IMR-90 (cell line): ENCODE measurements at regions not wholly inside any gene's neighbourhood (a gene's known extent, or its start where the extent isn't known, plus 50 kb on each side); places are given as distances from the start of the nearest gene placed in this dataset.

Experiments
- ATAC-seq: fragments of 200-7000 bp; cut with Tn5 transposase; 2 replicates; pipeline ENCODE4 v1.9.1; 2020; ENCODE audit warnings: low read depth, mild to moderate bottlenecking, moderate library complexity
- BruUV-seq: library from RNA; stranded (reverse); fragments of 400-500 nt; replicated peaks from 2 replicates; lab custom pipeline; 2021; lab: Mats Ljungman, UMichigan
- CTCF ChIA-PET: fragments of 300-600 bp; formaldehyde crosslinking; extraction: SDS; loops from one replicate; lab custom pipeline; 2021; ENCODE audit warnings: antibody characterized with exemption; lab: Yijun Ruan, JAX
- POLR2A ChIA-PET: fragments of 300-600 bp; sonication (Branson Sonifier 250); formaldehyde crosslinking; loops from one replicate; lab custom pipeline; 2022; ENCODE audit warnings: antibody characterized with exemption; ENCODE audit not compliant: unreplicated experiment; lab: Charles Lee
- DNase-seq: peaks from one replicate; pipeline ENCODE4 v3.0.0; 2013
- H2AFZ ChIP-seq: replicated peaks from 2 replicates; pipeline ENCODE3; 2013; ENCODE audit warnings: low read length, mild to moderate bottlenecking; ENCODE audit not compliant: poor library complexity
- H2AK5ac ChIP-seq: 2 replicates; pipeline ENCODE4 v1.6.1; 2013; ENCODE audit warnings: low read depth, low read length, inconsistent platforms
- H2AK9ac ChIP-seq: replicated peaks from 2 replicates; pipeline ENCODE3; 2013; ENCODE audit warnings: mild to moderate bottlenecking, low read depth, low read length, moderate library complexity; ENCODE audit not compliant: poor library complexity
- H2BK120ac ChIP-seq: 2 replicates; pipeline ENCODE4 v1.6.1; 2013; ENCODE audit warnings: low read depth, low read length, inconsistent platforms
- H2BK15ac ChIP-seq: 3 replicates; pipeline ENCODE4 v1.6.1; 2013; ENCODE audit warnings: low read depth, low read length, inconsistent platforms
- H2BK20ac ChIP-seq: 2 replicates; pipeline ENCODE4 v1.6.1; 2013; ENCODE audit warnings: low read depth, mild to moderate bottlenecking, inconsistent platforms, low read length, moderate library complexity
- H2BK5ac ChIP-seq: 2 replicates; pipeline ENCODE4 v1.6.1; 2013; ENCODE audit warnings: mild to moderate bottlenecking, low read depth, low read length, inconsistent platforms; ENCODE audit not compliant: poor library complexity, severe bottlenecking
- H3K14ac ChIP-seq: replicated peaks from 2 replicates; pipeline ENCODE4 v1.6.1; 2013; ENCODE audit warnings: low read depth, low read length, inconsistent platforms
- H3K18ac ChIP-seq: 2 replicates; pipeline ENCODE4 v1.6.1; 2013; ENCODE audit warnings: low read depth, low read length, control low read depth
- H3K23ac ChIP-seq: 2 replicates; pipeline ENCODE4 v1.6.1; 2013; ENCODE audit warnings: low read depth, low read length, inconsistent platforms
- H3K27ac ChIP-seq: 2 replicates; pipeline ENCODE4 v1.5.1; 2013; ENCODE audit warnings: mild to moderate bottlenecking, control low read depth, low read length; ENCODE audit not compliant: insufficient read depth
- H3K27me3 ChIP-seq: 2 replicates; pipeline ENCODE4 v1.6.1; 2013; ENCODE audit warnings: low read length; ENCODE audit not compliant: control insufficient read depth, insufficient read depth
- H3K36me3 ChIP-seq: 2 replicates; pipeline ENCODE4 v1.6.1; 2013; ENCODE audit warnings: low read length, mixed read lengths; ENCODE audit not compliant: control insufficient read depth, insufficient read depth
- H3K4ac ChIP-seq: 2 replicates; pipeline ENCODE4 v1.6.1; 2013; ENCODE audit warnings: low read depth, low read length, inconsistent platforms
- H3K4me1 ChIP-seq: 2 replicates; pipeline ENCODE4 v1.6.1; 2013; ENCODE audit warnings: low read length, mixed read lengths; ENCODE audit not compliant: control insufficient read depth, insufficient read depth
- H3K4me2 ChIP-seq: 2 replicates; pipeline ENCODE4 v1.6.1; 2013; ENCODE audit warnings: low read depth, mild to moderate bottlenecking, control low read depth, low read length, moderate library complexity
- H3K4me3 ChIP-seq: 2 replicates; pipeline ENCODE4 v1.5.1; 2013; ENCODE audit warnings: low read depth, mild to moderate bottlenecking, control low read depth, low read length, moderate library complexity; ENCODE audit not compliant: insufficient read depth
- H3K56ac ChIP-seq: 2 replicates; pipeline ENCODE4 v1.6.1; 2013; ENCODE audit warnings: low read length, inconsistent platforms; ENCODE audit not compliant: insufficient read depth; ENCODE audit errors: extremely low read depth
- H3K79me1 ChIP-seq, 2 experiments: 2 replicates each; pipeline ENCODE4 v1.6.1; 2013; ENCODE audit warnings: low read length in 2 of 2, inconsistent platforms in 1 of 2, low read depth in 1 of 2
- H3K9ac ChIP-seq: 2 replicates; pipeline ENCODE4 v1.6.1; 2013; ENCODE audit warnings: low read depth, low read length, control low read depth
- H3K9me1 ChIP-seq: 2 replicates; pipeline ENCODE4 v1.6.1; 2013; ENCODE audit warnings: low read length, inconsistent platforms; ENCODE audit not compliant: insufficient read depth
- H3K9me3 ChIP-seq: 2 replicates; pipeline ENCODE4 v1.6.1; 2013; ENCODE audit warnings: low read length; ENCODE audit not compliant: control insufficient read depth, insufficient read depth
- H4K20me1 ChIP-seq: 2 replicates; pipeline ENCODE4 v1.6.1; 2013; ENCODE audit warnings: low read length, inconsistent platforms; ENCODE audit not compliant: insufficient read depth
- H4K5ac ChIP-seq: 2 replicates; pipeline ENCODE4 v1.6.1; 2013; ENCODE audit warnings: mild to moderate bottlenecking, low read depth, low read length, control low read depth
- H4K8ac ChIP-seq, 2 experiments: 2 replicates each; pipeline ENCODE4 v1.6.1; 2013; ENCODE audit warnings: low read depth in 2 of 2, low read length in 2 of 2, control low read depth in 1 of 2, inconsistent platforms in 1 of 2
- H4K91ac ChIP-seq: 2 replicates; pipeline ENCODE4 v1.6.1; 2013; ENCODE audit warnings: low read depth, low read length, inconsistent platforms; ENCODE audit not compliant: insufficient read depth
- CHD1 ChIP-seq: IDR thresholded peaks from 2 replicates; pipeline ENCODE4 v1.6.1; 2012; ENCODE audit warnings: low read depth, low read length, improper control_type of control experiment
- ELK1 ChIP-seq: fragments of 150-350 bp; IDR thresholded peaks from 2 replicates; pipeline ENCODE4 v1.6.1; 2016; ENCODE audit warnings: low read depth, mild to moderate bottlenecking, low read length, moderate library complexity, borderline replicate concordance
- FOS ChIP-seq: fragments of 150-350 bp; IDR thresholded peaks from 2 replicates; pipeline ENCODE4 v1.6.1; 2016; ENCODE audit warnings: low read depth, low read length
- MAZ ChIP-seq: IDR thresholded peaks from 2 replicates; pipeline ENCODE4 v1.6.1; 2012; ENCODE audit warnings: low read depth, mild to moderate bottlenecking, low read length, improper control_type of control experiment, moderate library complexity, borderline replicate concordance
- NFE2L2 ChIP-seq: fragments of 150-350 bp; IDR thresholded peaks from 2 replicates; pipeline ENCODE4 v1.6.1; 2016; ENCODE audit warnings: low read depth, mild to moderate bottlenecking, low read length
- WGBS, 2 experiments: methylation state at CpG; one replicate each; pipeline versions ENCODE4 v1.1.5 to v1.1.7; 2013; ENCODE audit warnings: missing lambda C conversion rate in 2 of 2; ENCODE audit not compliant: insufficient read length in 1 of 2; ENCODE audit errors: extremely low coverage in 2 of 2; 5-methylcytosine and 5-hydroxymethylcytosine counted together
- dilution Hi-C: fragments of 300-500 bp; cut with HindIII; formaldehyde crosslinking; loops from one replicate; pipeline ENCODE4 v1.14.3; 2018; ENCODE audit warnings: low sequenced_read_pairs; ENCODE audit not compliant: unreplicated experiment
- in situ Hi-C: fragments of 300-500 bp; cut with MboI; formaldehyde crosslinking; loops from 3 replicates; pipeline ENCODE4 v1.14.3; 2019; ENCODE audit warnings: low sequenced_read_pairs, inconsistent platforms, mixed read lengths
- intact Hi-C: fragments of 100-400 bp; cut with micrococcal nuclease; formaldehyde crosslinking; loops from 2 replicates; pipeline ENCODE4 v1.10.0; 2022

- Histone ChIP-seq H3K4ac (no peak overlapping the region), H2BK15ac (no peak overlapping the region), H2BK120ac (no peak overlapping the region), H3K9ac (no peak overlapping the region), H2BK20ac (no peak overlapping the region), H3K27ac (no peak overlapping the region), H3K36me3 (no peaks in the 10 kb centered on the region), H3K56ac (no peak overlapping the region), H2AFZ (no peak overlapping the region), H3K9me3 (no peaks in the 10 kb centered on the region), H3K4me3 (no peak overlapping the region), H3K4me1 (no peaks in the 10 kb centered on the region), H3K79me1 (no peaks in the 10 kb centered on the region), H3K4me2 (no peak overlapping the region), H2AK9ac (no peak overlapping the region), H4K20me1 (no peaks in the 10 kb centered on the region), H3K27me3 (no peaks in the 10 kb centered on the region), H4K8ac (no peak overlapping the region), H3K18ac (no peak overlapping the region), H3K9me1 (no peaks in the 10 kb centered on the region), H2AK5ac (no peak overlapping the region), H4K5ac (no peak overlapping the region), H4K91ac (no peak overlapping the region), H3K23ac (no peak overlapping the region), H2BK5ac (no peak overlapping the region), H3K14ac (no peak overlapping the region)
- no peak for ATAC-seq
- DNase-seq, result no peak
- dilution Hi-C loops, result no loop called here
- 49% methylated on average over 4 of the region's 4 CpGs; no CpG with 5 or more reads in 1 of the 2 experiments for WGBS, 2 experiments
- TF ChIP-seq ELK1, result no peak
- TF ChIP-seq NFE2L2, result no peak
- no peak for TF ChIP-seq CHD1
- no peak for TF ChIP-seq FOS
- TF ChIP-seq MAZ, result no peak
- no TSS peak for BruUV-seq
- intact Hi-C loops, result no loop called here
- in situ Hi-C loops, result no loop called here
- POLR2A ChIA-PET, result no interaction called here
- CTCF ChIA-PET, result no interaction called here
Measured at GRCh38 chr4:117678861-117679260, 355.4 kb upstream of the NDST3 start.
